ENCODE measurements at regions not wholly inside any gene's neighbourhood (a gene's known extent, or its start where the extent isn't known, plus 50 kb on each side); places are given as distances from the start of the nearest gene placed in this dataset.

- no peak overlapping the region for H3K27ac Mint-ChIP-seq (ENCODE audit: unreplicated experiment)
Observed at GRCh38 chr19:20349206-20349605, 182.2 kb downstream of the ZNF486 start.

GRCh38 chr19:20339444-20339843 lies 172.4 kb downstream of the ZNF486 start:
- peaks cover 4% of the 10 kb centered on the region for H3K4me1 Mint-ChIP-seq (ENCODE audit: low read depth, unreplicated experiment)
- H3K9me3 Mint-ChIP-seq (ENCODE audit: unreplicated experiment) = no peaks in the 10 kb centered on the region
- no peak overlapping the region for H3K27ac Mint-ChIP-seq (ENCODE audit: unreplicated experiment)
- H3K4me3 Mint-ChIP-seq (ENCODE audit: unreplicated experiment) = no peak overlapping the region
- TF ChIP-seq CTCF (IDR thresholded peaks at IDR 0.05; ENCODE audit: partially characterized antibody, unreplicated experiment) = no peak
- H3K36me3 Mint-ChIP-seq (ENCODE audit: unreplicated experiment) = no peaks in the 10 kb centered on the region
- peaks cover 1% of the 10 kb centered on the region for H3K27me3 Mint-ChIP-seq (ENCODE audit: unreplicated experiment)
- DNase-seq = no peak

More at GRCh38 chr19:20349206-20349605, 182.2 kb downstream of the ZNF486 start:
- H3K36me3 Mint-ChIP-seq (ENCODE audit: unreplicated experiment) = no peaks in the 10 kb centered on the region
- DNase-seq = no peak
- peaks cover 12% of the 10 kb centered on the region for H3K4me1 Mint-ChIP-seq (ENCODE audit: low read depth, unreplicated experiment)
- no peaks in the 10 kb centered on the region for H3K9me3 Mint-ChIP-seq (ENCODE audit: unreplicated experiment)
- TF ChIP-seq CTCF (IDR thresholded peaks at IDR 0.05; ENCODE audit: partially characterized antibody, unreplicated experiment) = no peak
- H3K27me3 Mint-ChIP-seq (ENCODE audit: unreplicated experiment) = no peaks in the 10 kb centered on the region
- H3K4me3 Mint-ChIP-seq (ENCODE audit: unreplicated experiment) = no peak overlapping the region

GRCh38 chr19:20334760-20335159 lies 167.7 kb downstream of the ZNF486 start:
- H3K36me3 Mint-ChIP-seq (ENCODE audit: unreplicated experiment) = peaks cover 5% of the 10 kb centered on the region
- H3K4me1 Mint-ChIP-seq (ENCODE audit: low read depth, unreplicated experiment) = peaks cover 4% of the 10 kb centered on the region
- H3K27ac Mint-ChIP-seq (ENCODE audit: unreplicated experiment) = no peak overlapping the region
- no peak overlapping the region for H3K4me3 Mint-ChIP-seq (ENCODE audit: unreplicated experiment)
- TF ChIP-seq CTCF (IDR thresholded peaks at IDR 0.05; ENCODE audit: partially characterized antibody, unreplicated experiment) = no peak
- DNase-seq = no peak
- H3K9me3 Mint-ChIP-seq (ENCODE audit: unreplicated experiment) = peaks cover 2% of the 10 kb centered on the region
- peaks cover 1% of the 10 kb centered on the region for H3K27me3 Mint-ChIP-seq (ENCODE audit: unreplicated experiment)

- Mint-ChIP-seq H3K9me3 (ENCODE audit: unreplicated experiment) (peaks cover 2% of the 10 kb centered on the region), H3K27me3 (ENCODE audit: unreplicated experiment) (no peaks in the 10 kb centered on the region), H3K36me3 (ENCODE audit: unreplicated experiment) (peaks cover 5% of the 10 kb centered on the region), H3K4me1 (ENCODE audit: low read depth, unreplicated experiment) (peaks cover 4% of the 10 kb centered on the region), H3K27ac (ENCODE audit: unreplicated experiment) (no peak overlapping the region), H3K4me3 (ENCODE audit: unreplicated experiment) (no peak overlapping the region)
- DNase-seq = no peak
- TF ChIP-seq CTCF (IDR thresholded peaks at IDR 0.05; ENCODE audit: partially characterized antibody, unreplicated experiment) = no peak
Observed at GRCh38 chr19:20333508-20333907, 166.5 kb downstream of the ZNF486 start.

GRCh38 chr19:20325151-20325550 lies 158.1 kb downstream of the ZNF486 start:
- no peak for TF ChIP-seq CTCF (IDR thresholded peaks at IDR 0.05; ENCODE audit: partially characterized antibody, unreplicated experiment)

More at GRCh38 chr19:20325151-20325550, 158.1 kb downstream of the ZNF486 start:
- H3K4me3 Mint-ChIP-seq (ENCODE audit: unreplicated experiment) = no peak overlapping the region
- H3K27me3 Mint-ChIP-seq (ENCODE audit: unreplicated experiment) = no peaks in the 10 kb centered on the region
- no peak overlapping the region for H3K27ac Mint-ChIP-seq (ENCODE audit: unreplicated experiment)
- no peak for DNase-seq
- peaks cover 8% of the 10 kb centered on the region for H3K4me1 Mint-ChIP-seq (ENCODE audit: low read depth, unreplicated experiment)
- no peaks in the 10 kb centered on the region for H3K36me3 Mint-ChIP-seq (ENCODE audit: unreplicated experiment)
- no peaks in the 10 kb centered on the region for H3K9me3 Mint-ChIP-seq (ENCODE audit: unreplicated experiment)

All from glutamatergic neuron (in vitro differentiated cells).